ENCODE measurements at regions not wholly inside any gene's neighbourhood (a gene's known extent, or its start where the extent isn't known, plus 50 kb on each side); places are given as distances from the start of the nearest gene placed in this dataset.

GRCh38 chr10:123417414-123417813, 248.7 kb upstream of the GPR26 start:
- no peak for TF ChIP-seq POLR2A (IDR thresholded peaks at IDR 0.05; ENCODE audit: control extremely low read depth in 1 of 2, low read depth in 2 of 2, low read length in 2 of 2)
- TF ChIP-seq, protein P1, sequence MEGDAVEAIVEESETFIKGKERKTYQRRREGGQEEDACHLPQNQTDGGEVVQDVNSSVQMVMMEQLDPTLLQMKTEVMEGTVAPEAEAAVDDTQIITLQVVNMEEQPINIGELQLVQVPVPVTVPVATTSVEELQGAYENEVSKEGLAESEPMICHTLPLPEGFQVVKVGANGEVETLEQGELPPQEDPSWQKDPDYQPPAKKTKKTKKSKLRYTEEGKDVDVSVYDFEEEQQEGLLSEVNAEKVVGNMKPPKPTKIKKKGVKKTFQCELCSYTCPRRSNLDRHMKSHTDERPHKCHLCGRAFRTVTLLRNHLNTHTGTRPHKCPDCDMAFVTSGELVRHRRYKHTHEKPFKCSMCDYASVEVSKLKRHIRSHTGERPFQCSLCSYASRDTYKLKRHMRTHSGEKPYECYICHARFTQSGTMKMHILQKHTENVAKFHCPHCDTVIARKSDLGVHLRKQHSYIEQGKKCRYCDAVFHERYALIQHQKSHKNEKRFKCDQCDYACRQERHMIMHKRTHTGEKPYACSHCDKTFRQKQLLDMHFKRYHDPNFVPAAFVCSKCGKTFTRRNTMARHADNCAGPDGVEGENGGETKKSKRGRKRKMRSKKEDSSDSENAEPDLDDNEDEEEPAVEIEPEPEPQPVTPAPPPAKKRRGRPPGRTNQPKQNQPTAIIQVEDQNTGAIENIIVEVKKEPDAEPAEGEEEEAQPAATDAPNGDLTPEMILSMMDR (IDR thresholded peaks at IDR 0.05; ENCODE audit: control extremely low read depth in 1 of 3, insufficient read depth in 1 of 3, low read depth in 1 of 3, low read length in 3 of 3) = no peak
- TF ChIP-seq TAF1 (IDR thresholded peaks at IDR 0.05; ENCODE audit: low read depth, low read length) = no peak
- TF ChIP-seq TEAD4 (IDR thresholded peaks at IDR 0.05; ENCODE audit: low read depth, low read length) = no peak
- no peak for TF ChIP-seq TAF7 (optimal IDR thresholded peaks at IDR 0.05; ENCODE audit: borderline replicate concordance, low read depth, low read length)
- no peak for TF ChIP-seq JUND (IDR thresholded peaks at IDR 0.05; ENCODE audit: low read length)
- no peak for TF ChIP-seq RNF2 (IDR thresholded peaks at IDR 0.05; ENCODE audit: borderline replicate concordance, low read depth, low read length, missing control alignments, poor library complexity, severe bottlenecking)
- TF ChIP-seq ZNF274 (IDR thresholded peaks at IDR 0.05; ENCODE audit: borderline replicate concordance, extremely low read depth, low read length) = no peak
- no peak for TF ChIP-seq SRF (IDR thresholded peaks at IDR 0.05; ENCODE audit: low read depth, low read length)

Data from H1 (cell line).